ENCODE measurements at regions not wholly inside any gene's neighbourhood (a gene's known extent, or its start where the extent isn't known, plus 50 kb on each side); places are given as distances from the start of the nearest gene placed in this dataset.

- Mint-ChIP-seq H3K27me3 (ENCODE audit: low read depth) (no peaks in the 10 kb centered on the region), H3K9me3 (no peaks in the 10 kb centered on the region), H3K4me1 (peaks cover 28% of the 10 kb centered on the region), H3K4me3 (no peak overlapping the region), H3K36me3 (no peaks in the 10 kb centered on the region), H3K27ac (peak overlapping the region; percentile 31)
- no peak for DNase-seq (ENCODE audit: low spot score in 2 of 2, unreplicated experiment in 2 of 2)
- no peak for TF ChIP-seq CTCF (IDR thresholded peaks at IDR 0.05; ENCODE audit: unreplicated experiment)
Measured at GRCh38 chr11:15882876-15883454, 473.4 kb downstream of the SOX6 start.

DNA sequence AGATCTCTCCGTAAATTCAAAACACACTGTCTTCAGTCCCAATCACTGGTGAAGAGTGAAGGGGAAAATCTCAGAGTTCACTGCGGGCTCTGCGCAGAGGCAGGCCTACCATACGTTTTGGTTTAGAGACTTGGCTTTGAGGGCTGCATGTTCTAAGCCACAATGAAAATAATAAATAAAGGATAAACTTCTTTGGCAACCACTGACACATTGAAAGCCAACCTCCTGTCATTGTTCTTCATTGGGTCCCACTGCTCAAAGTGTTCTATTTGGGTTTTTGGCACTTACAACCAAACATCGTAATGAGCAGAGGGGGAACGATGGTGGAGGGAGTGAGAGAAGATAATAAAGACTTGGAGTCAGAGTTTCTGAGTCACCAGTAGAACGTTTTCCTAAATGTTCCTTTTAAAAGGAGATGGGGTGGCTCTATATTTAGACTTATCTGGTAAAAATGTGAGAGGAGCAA, 472.9 kb downstream of the SOX6 start:
- Mint-ChIP-seq H3K36me3 (no peaks in the 10 kb centered on the region), H3K27ac (peak overlapping the region; percentile 68), H3K27me3 (ENCODE audit: low read depth) (no peaks in the 10 kb centered on the region), H3K4me3 (no peak overlapping the region), H3K9me3 (no peaks in the 10 kb centered on the region), H3K4me1 (peaks cover 29% of the 10 kb centered on the region)
- DNase-seq (ENCODE audit: low spot score in 2 of 2, unreplicated experiment in 2 of 2): no peak
- TF ChIP-seq CTCF (IDR thresholded peaks at IDR 0.05; ENCODE audit: unreplicated experiment): no peak

GRCh38 chr11:15884141-15884540, 472.2 kb downstream of the SOX6 start:
- DNase-seq (ENCODE audit: low spot score in 2 of 2, unreplicated experiment in 2 of 2): no peak
- H3K27ac Mint-ChIP-seq: peak overlapping the region; percentile 68
- peaks cover 35% of the 10 kb centered on the region for H3K4me1 Mint-ChIP-seq
- H3K27me3 Mint-ChIP-seq (ENCODE audit: low read depth): no peaks in the 10 kb centered on the region
- no peaks in the 10 kb centered on the region for H3K9me3 Mint-ChIP-seq
- TF ChIP-seq CTCF (IDR thresholded peaks at IDR 0.05; ENCODE audit: unreplicated experiment): no peak
- H3K36me3 Mint-ChIP-seq: no peaks in the 10 kb centered on the region
- H3K4me3 Mint-ChIP-seq: no peak overlapping the region

- Mint-ChIP-seq H3K27ac (peak overlapping the region; percentile 68), H3K36me3 (no peaks in the 10 kb centered on the region), H3K4me1 (peaks cover 38% of the 10 kb centered on the region), H3K4me3 (no peak overlapping the region), H3K9me3 (no peaks in the 10 kb centered on the region), H3K27me3 (ENCODE audit: low read depth) (no peaks in the 10 kb centered on the region)
- TF ChIP-seq CTCF (IDR thresholded peaks at IDR 0.05; ENCODE audit: unreplicated experiment): no peak
- no peak for DNase-seq (ENCODE audit: low spot score in 2 of 2, unreplicated experiment in 2 of 2)
Measured at GRCh38 chr11:15884777-15885540, 471.4 kb downstream of the SOX6 start.

GRCh38 chr11:15885854-15886253, 470.5 kb downstream of the SOX6 start:
- Mint-ChIP-seq H3K4me3 (no peak overlapping the region), H3K27me3 (ENCODE audit: low read depth) (no peaks in the 10 kb centered on the region), H3K27ac (no peak overlapping the region), H3K4me1 (peaks cover 47% of the 10 kb centered on the region), H3K9me3 (no peaks in the 10 kb centered on the region), H3K36me3 (no peaks in the 10 kb centered on the region)
- no peak for DNase-seq (ENCODE audit: low spot score in 2 of 2, unreplicated experiment in 2 of 2)
- no peak for TF ChIP-seq CTCF (IDR thresholded peaks at IDR 0.05; ENCODE audit: unreplicated experiment)
